ENCODE measurements at regions not wholly inside any gene's neighbourhood (a gene's known extent, or its start where the extent isn't known, plus 50 kb on each side); places are given as distances from the start of the nearest gene placed in this dataset.

DNA sequence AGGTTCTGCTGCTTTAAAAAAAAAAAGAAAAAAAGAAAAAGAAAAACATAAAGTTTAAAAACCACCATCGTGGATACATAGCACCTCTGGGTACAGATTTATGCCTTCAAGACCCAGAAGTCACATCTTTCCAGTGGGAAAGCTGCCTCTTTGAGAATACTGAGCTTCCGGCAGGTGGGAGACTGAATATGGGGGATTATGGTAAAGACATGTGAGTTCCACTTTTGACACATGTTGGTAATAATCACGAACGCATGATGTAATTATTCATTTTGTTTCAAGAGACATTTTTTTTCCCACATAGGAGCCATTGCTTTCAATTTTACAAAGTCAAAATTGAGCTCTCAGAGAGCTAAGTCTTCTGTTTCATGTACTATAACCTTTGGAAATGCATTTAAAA, 229.7 kb upstream of the CDH5 start:
- Mint-ChIP-seq H3K4me3 (no peak overlapping the region), H3K27ac (no peak overlapping the region), H3K9me3 (no peaks in the 10 kb centered on the region), H3K4me1 (ENCODE audit: low read depth) (no peaks in the 10 kb centered on the region), H3K27me3 (peaks cover 19% of the 10 kb centered on the region), H3K36me3 (ENCODE audit: low read depth) (no peaks in the 10 kb centered on the region)
- DNase-seq = no peak

DNA sequence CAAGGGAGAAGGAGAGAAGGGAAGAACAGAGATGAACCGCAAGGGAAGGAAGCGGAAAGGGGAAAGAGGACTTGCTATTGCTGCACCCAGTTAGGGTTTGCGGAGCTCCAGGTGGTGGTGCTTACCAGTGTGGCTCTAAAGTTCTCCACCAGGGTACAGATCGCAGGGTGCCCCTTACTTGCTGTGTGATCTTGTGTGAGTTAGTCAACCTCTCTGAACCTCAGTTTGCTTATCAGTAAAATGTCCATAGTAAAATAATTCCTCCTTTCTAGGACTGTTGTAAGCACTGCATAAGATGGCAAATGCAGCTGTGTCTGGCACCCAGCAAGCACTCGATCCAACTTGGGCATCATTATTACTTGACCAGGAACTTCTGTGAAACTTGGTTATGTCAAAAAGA, 230.7 kb upstream of the CDH5 start:
- H3K9me3 Mint-ChIP-seq = no peaks in the 10 kb centered on the region
- peaks cover 19% of the 10 kb centered on the region for H3K27me3 Mint-ChIP-seq
- H3K4me3 Mint-ChIP-seq = no peak overlapping the region
- H3K27ac Mint-ChIP-seq = no peak overlapping the region
- no peak for DNase-seq
- no peaks in the 10 kb centered on the region for H3K4me1 Mint-ChIP-seq (ENCODE audit: low read depth)
- H3K36me3 Mint-ChIP-seq (ENCODE audit: low read depth) = no peaks in the 10 kb centered on the region

DNA sequence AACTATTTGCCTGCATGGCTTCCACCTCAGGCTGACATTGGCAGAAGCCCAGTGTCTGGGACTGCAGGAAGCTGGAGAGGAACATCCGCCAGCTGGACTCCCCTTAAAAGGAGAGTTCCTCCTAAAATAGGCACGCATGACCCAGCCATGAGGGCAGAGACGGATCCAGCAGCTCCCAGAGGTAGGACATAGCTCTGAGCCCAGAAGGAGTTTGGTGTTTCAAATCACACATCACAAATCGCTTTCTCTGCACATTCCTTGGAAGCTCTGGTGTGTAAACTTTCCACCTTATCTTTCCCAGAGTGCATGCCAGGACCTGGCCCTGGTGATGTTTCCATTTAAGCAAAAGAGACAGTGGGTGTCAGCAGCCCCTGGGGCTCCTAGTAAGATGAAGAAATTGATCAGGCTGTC, 231.1 kb upstream of the CDH5 start:
- no peak for DNase-seq
- Mint-ChIP-seq H3K36me3 (ENCODE audit: low read depth) (no peaks in the 10 kb centered on the region), H3K27me3 (peaks cover 19% of the 10 kb centered on the region), H3K4me3 (no peak overlapping the region), H3K9me3 (no peaks in the 10 kb centered on the region), H3K4me1 (ENCODE audit: low read depth) (no peaks in the 10 kb centered on the region), H3K27ac (no peak overlapping the region)

DNA sequence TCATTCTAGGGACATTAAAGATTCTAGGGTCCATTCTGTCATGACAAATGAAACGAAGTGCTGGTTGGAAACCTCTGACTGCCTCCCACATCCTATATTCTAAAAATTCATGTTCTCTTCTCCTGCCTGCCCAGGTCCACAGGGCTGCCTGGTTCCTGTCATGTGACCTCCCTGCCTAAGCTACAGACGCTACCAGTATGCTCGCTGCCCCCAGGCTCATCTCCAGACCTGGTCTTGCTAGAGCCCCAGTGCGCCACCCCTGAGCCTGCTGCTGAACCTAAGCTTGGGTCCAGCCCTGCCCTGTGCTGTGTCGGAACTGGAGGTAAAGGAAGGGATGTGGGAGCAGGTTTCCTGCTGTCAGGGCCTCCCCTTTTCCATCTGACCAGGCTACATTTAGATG, 231.6 kb upstream of the CDH5 start:
- no peak overlapping the region for H3K4me3 Mint-ChIP-seq
- peaks cover 15% of the 10 kb centered on the region for H3K27me3 Mint-ChIP-seq
- no peak for DNase-seq
- H3K36me3 Mint-ChIP-seq (ENCODE audit: low read depth) = no peaks in the 10 kb centered on the region
- H3K4me1 Mint-ChIP-seq (ENCODE audit: low read depth) = no peaks in the 10 kb centered on the region
- H3K27ac Mint-ChIP-seq = no peak overlapping the region
- H3K9me3 Mint-ChIP-seq = no peaks in the 10 kb centered on the region

DNA sequence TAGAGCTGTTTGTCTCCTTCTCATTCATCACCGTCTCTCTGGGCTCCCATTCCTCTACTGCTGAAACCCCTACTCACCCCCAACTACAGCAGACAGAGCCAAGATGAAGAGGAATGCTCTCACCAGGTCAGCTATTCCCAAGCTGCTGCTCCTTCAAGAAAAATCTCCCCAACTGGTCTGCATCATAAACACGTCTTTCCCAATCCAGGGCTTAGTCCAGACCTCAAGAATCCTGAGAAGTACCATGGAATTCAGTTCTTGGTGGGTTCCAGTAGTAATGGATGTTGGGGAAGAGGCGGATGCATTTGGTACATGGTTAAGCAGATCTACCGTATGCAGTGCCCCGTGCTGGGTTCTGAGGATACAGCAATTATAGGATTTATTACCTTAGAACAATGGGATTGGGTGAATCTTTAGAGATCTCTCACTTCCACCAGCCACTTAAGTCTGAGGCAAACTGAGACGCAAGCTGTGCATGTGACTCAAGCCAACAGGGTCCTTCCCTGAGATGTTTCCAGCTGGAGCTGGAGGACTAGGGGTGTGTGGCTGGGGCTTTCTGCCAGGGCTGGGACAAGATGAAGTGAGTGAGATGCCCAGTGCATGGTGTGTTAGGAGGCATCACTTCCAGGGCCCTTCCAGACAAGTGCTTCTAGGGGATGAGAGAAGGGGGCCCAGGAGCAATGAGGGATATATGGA, 232.7 kb upstream of the CDH5 start:
- DNase-seq = no peak
- H3K27ac Mint-ChIP-seq = no peak overlapping the region
- no peak overlapping the region for H3K4me3 Mint-ChIP-seq
- H3K27me3 Mint-ChIP-seq = peaks cover 15% of the 10 kb centered on the region
- H3K9me3 Mint-ChIP-seq = no peaks in the 10 kb centered on the region
- no peaks in the 10 kb centered on the region for H3K36me3 Mint-ChIP-seq (ENCODE audit: low read depth)
- H3K4me1 Mint-ChIP-seq (ENCODE audit: low read depth) = no peaks in the 10 kb centered on the region

DNA sequence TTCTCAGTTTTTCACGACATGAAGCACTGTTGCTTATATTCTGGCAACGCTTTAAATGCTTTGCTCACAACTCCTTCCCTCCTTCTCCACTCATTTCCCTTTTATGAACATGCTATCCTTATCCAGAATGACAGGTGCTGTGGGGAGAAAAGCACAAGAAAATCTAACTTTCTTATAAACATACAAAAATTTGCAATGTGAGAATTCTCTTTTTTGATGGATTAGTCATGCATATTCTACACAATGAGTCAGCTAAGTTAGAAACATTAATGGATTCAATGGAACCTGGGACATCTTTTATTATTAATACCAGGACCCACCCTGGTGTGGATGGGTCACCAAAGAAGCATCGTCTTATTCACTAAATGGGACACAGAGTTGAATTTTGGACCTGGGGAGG, 234.6 kb upstream of the CDH5 start:
- no peak overlapping the region for H3K27ac Mint-ChIP-seq
- DNase-seq = no peak
- no peaks in the 10 kb centered on the region for H3K9me3 Mint-ChIP-seq
- peaks cover 34% of the 10 kb centered on the region for H3K27me3 Mint-ChIP-seq
- no peaks in the 10 kb centered on the region for H3K36me3 Mint-ChIP-seq (ENCODE audit: low read depth)
- H3K4me3 Mint-ChIP-seq = no peak overlapping the region
- H3K4me1 Mint-ChIP-seq (ENCODE audit: low read depth) = no peaks in the 10 kb centered on the region

DNA sequence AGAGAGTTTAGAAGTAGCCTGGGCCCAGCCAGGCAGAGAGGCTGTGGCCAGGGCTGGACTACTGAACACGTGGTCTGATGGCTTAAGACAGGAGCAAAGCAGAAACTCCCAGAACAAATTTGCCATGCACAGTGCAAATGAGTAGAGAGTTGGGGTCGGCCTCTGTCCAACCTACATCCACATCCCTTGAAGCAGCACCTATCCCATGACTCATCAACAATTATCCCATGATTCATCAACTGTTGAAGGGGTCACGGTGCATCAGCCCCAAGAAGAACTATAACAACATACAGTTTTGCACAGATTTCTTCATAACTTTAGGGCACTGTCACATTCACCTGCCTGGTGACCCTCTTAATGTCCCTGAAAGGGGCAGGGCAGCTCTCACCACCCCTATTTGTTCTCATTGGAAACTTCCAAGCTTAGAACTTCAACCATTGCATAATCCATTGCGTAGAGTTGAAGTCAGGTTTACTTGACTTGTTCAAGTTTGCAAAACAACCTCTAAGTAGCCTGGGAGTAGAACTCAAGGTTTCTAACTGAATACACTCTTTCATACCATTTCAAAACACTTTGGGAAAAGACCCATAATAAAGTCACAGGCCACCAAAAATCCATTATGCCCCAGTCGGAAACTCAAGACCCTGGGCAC, 235.2 kb upstream of the CDH5 start:
- H3K4me3 Mint-ChIP-seq = no peak overlapping the region
- H3K36me3 Mint-ChIP-seq (ENCODE audit: low read depth) = no peaks in the 10 kb centered on the region
- H3K9me3 Mint-ChIP-seq = no peaks in the 10 kb centered on the region
- DNase-seq = no peak
- H3K27ac Mint-ChIP-seq = no peak overlapping the region
- peaks cover 39% of the 10 kb centered on the region for H3K27me3 Mint-ChIP-seq
- no peaks in the 10 kb centered on the region for H3K4me1 Mint-ChIP-seq (ENCODE audit: low read depth)

DNA sequence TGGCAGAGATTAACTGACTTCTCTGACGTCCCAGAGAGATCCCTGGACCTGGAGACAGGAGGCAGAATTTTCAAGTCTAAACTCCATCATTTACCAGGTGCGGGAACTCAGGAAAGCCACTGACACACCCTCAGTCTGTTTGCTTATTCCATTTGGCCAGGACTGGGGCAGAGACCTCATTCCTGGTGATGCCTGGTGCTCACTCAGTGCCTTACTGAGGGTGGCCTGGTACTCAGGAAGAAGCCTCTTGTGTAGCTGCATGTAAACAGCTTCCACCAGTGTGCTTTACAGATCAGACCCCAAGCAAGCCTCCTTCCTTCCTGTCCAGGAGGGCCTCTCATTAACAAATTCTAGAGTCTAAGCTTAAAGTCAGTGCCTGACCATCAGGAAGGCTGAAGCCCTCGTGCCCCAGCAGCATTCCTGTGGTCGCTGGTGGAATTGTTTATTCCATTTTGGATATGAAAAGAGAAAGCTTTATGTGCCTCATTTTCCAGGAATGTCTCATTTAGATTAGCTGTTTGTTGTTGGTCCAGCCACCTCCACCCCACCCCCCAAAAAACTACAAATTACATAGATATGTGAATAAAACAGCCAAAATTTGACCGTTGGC, 236.1 kb upstream of the CDH5 start:
- Mint-ChIP-seq H3K9me3 (no peaks in the 10 kb centered on the region), H3K36me3 (ENCODE audit: low read depth) (no peaks in the 10 kb centered on the region), H3K27me3 (peaks cover 46% of the 10 kb centered on the region), H3K4me1 (ENCODE audit: low read depth) (no peaks in the 10 kb centered on the region), H3K27ac (no peak overlapping the region), H3K4me3 (no peak overlapping the region)
- no peak for DNase-seq

DNA sequence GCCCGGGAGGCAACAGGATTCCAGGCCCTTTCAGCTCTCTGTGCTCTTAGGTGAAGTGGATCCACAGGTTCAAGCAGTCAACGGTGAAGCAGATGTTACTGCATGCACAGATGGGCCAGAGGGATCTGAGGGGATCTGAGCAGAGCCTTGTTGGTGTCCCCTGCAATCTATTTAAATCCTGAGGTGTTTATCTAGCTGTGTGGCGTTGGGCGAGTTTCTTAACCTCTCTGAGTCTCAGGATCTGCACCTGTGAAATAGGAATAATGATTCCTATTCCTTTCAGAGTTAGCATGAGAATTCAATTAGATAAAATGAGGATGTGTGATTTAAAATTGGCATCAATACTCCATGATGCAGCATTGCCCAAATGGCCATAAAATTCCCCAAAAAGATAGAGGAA, 237.3 kb upstream of the CDH5 start:
- Mint-ChIP-seq H3K36me3 (ENCODE audit: low read depth) (no peaks in the 10 kb centered on the region), H3K4me1 (ENCODE audit: low read depth) (no peaks in the 10 kb centered on the region), H3K4me3 (no peak overlapping the region), H3K27me3 (peaks cover 46% of the 10 kb centered on the region), H3K9me3 (no peaks in the 10 kb centered on the region), H3K27ac (no peak overlapping the region)
- no peak for DNase-seq

DNA sequence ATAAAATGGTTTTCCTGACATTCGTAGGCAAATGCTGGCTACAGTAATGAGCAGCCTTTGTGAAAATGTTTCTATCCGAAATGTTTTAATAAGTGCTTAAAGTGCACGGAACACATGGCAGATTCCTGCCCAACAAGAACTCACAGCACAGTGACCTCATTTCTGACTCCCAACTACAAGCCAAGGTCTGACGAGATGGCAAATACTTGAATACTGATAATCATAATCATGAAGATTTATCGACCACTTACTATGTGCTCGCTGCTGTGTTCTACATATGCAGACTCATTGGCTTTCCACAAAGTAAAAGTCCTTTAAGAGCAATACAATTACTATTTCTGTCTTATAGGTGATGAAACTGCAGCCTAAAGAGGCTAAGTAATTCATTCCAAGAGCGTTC, 238.1 kb upstream of the CDH5 start:
- DNase-seq = no peak
- H3K27ac Mint-ChIP-seq = no peak overlapping the region
- H3K36me3 Mint-ChIP-seq (ENCODE audit: low read depth) = no peaks in the 10 kb centered on the region
- H3K4me3 Mint-ChIP-seq = no peak overlapping the region
- no peaks in the 10 kb centered on the region for H3K4me1 Mint-ChIP-seq (ENCODE audit: low read depth)
- no peaks in the 10 kb centered on the region for H3K9me3 Mint-ChIP-seq
- peaks cover 43% of the 10 kb centered on the region for H3K27me3 Mint-ChIP-seq

DNA sequence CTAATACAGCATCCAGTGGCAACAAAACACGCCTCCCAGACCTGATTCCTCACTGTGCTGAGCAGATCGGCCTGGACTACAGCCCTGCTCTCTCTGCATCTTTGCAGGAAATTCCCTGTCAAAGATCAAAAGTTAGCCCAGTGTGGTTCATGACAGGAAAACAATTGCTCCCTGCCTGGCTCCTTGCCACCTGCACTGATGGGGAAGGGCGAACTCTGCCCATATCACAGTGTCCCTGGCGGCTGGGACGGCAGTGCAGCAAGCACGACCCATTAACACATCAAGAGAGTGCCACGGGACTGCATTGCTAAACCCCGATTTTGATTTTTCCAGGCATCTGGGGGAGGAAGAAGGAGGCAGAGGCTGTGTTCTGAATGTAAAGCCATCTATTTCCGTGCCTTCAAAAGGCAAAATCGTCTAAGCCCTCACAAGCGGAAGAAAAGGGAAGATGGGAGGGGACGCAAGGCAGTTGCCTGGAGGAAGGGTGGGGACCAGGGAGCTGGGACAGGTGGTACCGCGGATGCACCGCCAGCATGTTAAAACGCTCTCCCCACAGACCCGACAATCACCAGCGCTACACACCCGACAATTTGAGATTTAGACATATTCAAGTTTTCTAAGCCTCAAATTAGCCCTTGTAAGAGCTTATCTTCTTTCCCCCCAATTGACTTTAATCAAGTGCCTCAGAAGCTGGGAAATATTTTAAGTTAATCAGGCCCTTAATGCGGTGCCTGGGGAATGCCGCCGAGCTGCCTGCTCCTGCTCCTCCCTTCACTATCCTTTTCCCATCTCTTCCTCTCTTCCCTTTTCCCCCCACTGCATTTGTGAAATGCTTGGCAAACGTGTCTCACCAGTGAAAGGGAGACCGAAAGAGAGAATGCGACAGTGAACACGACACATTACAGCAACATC, 238.8 kb upstream of the CDH5 start:
- Mint-ChIP-seq H3K4me1 (ENCODE audit: low read depth) (no peaks in the 10 kb centered on the region), H3K27ac (no peak overlapping the region), H3K9me3 (no peaks in the 10 kb centered on the region), H3K27me3 (peaks cover 40% of the 10 kb centered on the region), H3K4me3 (no peak overlapping the region), H3K36me3 (ENCODE audit: low read depth) (no peaks in the 10 kb centered on the region)
- DNase-seq = no peak

DNA sequence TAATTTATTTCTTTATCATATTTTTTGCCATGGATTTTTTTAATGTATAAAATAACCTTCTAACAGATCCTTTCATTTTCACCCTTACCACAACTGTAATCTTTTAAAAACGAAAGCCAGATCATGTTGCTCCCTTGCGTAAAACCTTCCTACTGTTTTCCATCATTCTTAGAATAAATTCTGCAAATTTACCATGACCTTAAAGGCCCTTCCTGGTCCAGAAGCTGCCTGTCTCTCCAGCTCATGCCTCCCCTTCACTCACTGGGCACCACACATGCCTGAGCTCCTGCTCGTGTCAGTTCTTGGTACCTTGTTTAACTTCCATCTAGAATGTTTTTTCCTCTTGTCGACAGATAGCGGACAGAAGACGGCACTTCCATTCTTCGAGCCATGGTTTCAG, 245.0 kb upstream of the CDH5 start:
- Mint-ChIP-seq H3K36me3 (ENCODE audit: low read depth) (no peaks in the 10 kb centered on the region), H3K4me3 (no peak overlapping the region), H3K9me3 (no peaks in the 10 kb centered on the region), H3K27me3 (peaks cover 14% of the 10 kb centered on the region), H3K27ac (no peak overlapping the region), H3K4me1 (ENCODE audit: low read depth) (no peaks in the 10 kb centered on the region)
- DNase-seq = no peak

DNA sequence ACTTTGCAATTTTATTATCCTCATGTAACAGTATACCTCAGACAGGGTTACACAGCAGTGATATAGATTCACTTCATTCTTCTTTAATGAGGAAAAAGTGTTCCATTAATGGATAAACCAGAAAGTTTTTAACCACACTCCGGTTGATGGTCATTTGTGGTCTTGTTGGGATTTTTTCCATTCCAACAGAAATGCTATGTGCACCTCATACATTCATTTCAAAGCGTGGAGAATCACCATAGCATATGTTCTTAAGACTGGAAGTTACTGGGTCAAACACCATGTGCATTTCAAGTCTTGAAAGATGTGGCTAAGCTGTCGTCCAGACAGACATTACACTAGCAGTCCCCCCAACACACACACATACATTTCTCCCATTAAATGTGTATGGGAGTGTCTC, 245.8 kb upstream of the CDH5 start:
- no peak for DNase-seq
- H3K27me3 Mint-ChIP-seq = peaks cover 9% of the 10 kb centered on the region
- H3K4me3 Mint-ChIP-seq = no peak overlapping the region
- H3K4me1 Mint-ChIP-seq (ENCODE audit: low read depth) = no peaks in the 10 kb centered on the region
- H3K9me3 Mint-ChIP-seq = no peaks in the 10 kb centered on the region
- H3K36me3 Mint-ChIP-seq (ENCODE audit: low read depth) = no peaks in the 10 kb centered on the region
- no peak overlapping the region for H3K27ac Mint-ChIP-seq

DNA sequence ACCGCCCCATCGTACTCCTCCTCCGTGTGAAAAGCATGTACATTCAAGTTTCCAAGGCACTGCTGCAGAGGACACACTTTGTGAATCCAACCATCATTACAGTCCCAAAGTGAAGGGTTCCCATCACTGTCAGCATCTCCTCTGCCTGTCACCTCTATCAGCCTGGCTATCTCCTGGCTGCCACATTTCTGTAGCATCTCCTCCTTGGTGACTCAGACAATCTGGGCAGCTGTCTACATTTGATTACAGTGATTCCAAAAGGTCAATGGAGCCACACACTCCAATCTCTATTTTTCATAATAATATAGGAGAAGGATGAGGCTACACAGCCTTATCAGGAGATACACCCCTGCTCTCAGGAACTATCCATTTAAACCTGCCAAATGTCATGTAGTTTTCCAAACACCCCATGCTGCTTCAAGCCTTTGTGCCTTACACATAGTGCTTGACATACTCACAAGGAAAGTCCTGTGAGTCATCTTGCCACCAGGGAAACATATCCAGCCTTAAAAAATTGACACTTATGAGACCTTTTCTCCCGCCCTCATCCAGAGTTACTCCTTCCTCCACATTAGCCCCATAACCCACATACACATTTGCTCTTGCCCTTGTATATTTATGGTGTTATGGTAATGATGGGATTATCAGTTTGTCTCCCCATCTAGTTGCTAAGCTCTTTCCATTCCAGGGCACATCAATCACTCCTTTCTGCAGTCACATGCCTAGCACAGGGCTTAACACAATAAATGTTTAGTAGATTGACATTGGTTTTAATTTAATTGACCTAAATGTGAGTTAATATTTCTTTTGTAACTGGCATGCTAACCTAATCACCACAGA, 250.1 kb upstream of the CDH5 start:
- no peak for DNase-seq
- no peak overlapping the region for H3K4me3 Mint-ChIP-seq
- peaks cover 5% of the 10 kb centered on the region for H3K27me3 Mint-ChIP-seq
- H3K36me3 Mint-ChIP-seq (ENCODE audit: low read depth) = no peaks in the 10 kb centered on the region
- H3K9me3 Mint-ChIP-seq = no peaks in the 10 kb centered on the region
- no peaks in the 10 kb centered on the region for H3K4me1 Mint-ChIP-seq (ENCODE audit: low read depth)
- H3K27ac Mint-ChIP-seq = no peak overlapping the region
